SJCRH30 (cell line): ENCODE measurements at regions not wholly inside any gene's neighbourhood (a gene's known extent, or its start where the extent isn't known, plus 50 kb on each side); places are given as distances from the start of the nearest gene placed in this dataset.

Experiments used
- DNase-seq, 2 experiments: peaks; one replicate each; pipeline ENCODE4 v3.0.0-alpha.2; 2015 to 2020
- H3K27ac ChIP-seq: fragments of 250-450 bp; sonication (Bioruptor Pico); 2 replicates; pipeline ENCODE4 v1.5.1; 2020; ENCODE audit warnings: mild to moderate bottlenecking, moderate library complexity
- H3K27me3 ChIP-seq: fragments of 250-450 bp; sonication (Bioruptor Pico); 2 replicates; pipeline ENCODE4 v1.5.1; 2020; ENCODE audit warnings: mild to moderate bottlenecking, moderate library complexity
- H3K36me3 ChIP-seq: fragments of 250-450 bp; sonication (Bioruptor Pico); 2 replicates; pipeline ENCODE4 v1.5.1; 2020; ENCODE audit warnings: mild to moderate bottlenecking, moderate library complexity
- H3K4me1 ChIP-seq: fragments of 250-450 bp; sonication (Bioruptor Pico); 2 replicates; pipeline ENCODE4 v1.5.1; 2020; ENCODE audit warnings: mild to moderate bottlenecking, moderate library complexity
- H3K4me3 ChIP-seq: fragments of 250-450 bp; sonication (Bioruptor Pico); 2 replicates; pipeline ENCODE4 v1.5.1; 2020; ENCODE audit warnings: mild to moderate bottlenecking, moderate library complexity
- H3K9me3 ChIP-seq: fragments of 250-450 bp; sonication (Bioruptor Pico); replicated peaks from 2 replicates; pipeline ENCODE4 v1.5.1; 2020; ENCODE audit warnings: mild to moderate bottlenecking, moderate library complexity

DNA sequence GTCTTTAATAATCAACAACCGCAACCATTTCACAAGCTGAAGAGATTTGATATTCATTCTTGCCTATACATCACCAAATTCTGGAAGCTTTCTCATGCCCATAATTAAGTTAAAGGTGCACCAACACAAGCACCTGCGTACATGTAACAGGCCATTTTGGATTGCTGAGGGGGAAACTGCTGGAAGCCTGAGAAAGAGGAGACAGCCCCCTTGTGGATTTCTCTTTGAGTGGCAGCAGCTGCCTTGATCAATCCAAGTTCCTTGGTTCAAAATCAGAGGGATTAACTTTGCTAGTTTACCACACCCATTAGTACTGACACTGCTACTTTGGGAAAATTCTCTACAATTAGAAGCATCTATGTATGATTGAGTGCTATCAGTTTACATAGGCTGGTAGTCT lies 321.1 kb downstream of the NOVA1 start:
- Histone ChIP-seq H3K4me3 (no peak overlapping the region), H3K36me3 (no peaks in the 10 kb centered on the region), H3K9me3 (no peaks in the 10 kb centered on the region), H3K27ac (no peak overlapping the region), H3K27me3 (no peaks in the 10 kb centered on the region), H3K4me1 (peaks cover 2% of the 10 kb centered on the region; the same call in 1 of the 2 replicates)
- peak; percentile 7 to 45 for DNase-seq

DNA sequence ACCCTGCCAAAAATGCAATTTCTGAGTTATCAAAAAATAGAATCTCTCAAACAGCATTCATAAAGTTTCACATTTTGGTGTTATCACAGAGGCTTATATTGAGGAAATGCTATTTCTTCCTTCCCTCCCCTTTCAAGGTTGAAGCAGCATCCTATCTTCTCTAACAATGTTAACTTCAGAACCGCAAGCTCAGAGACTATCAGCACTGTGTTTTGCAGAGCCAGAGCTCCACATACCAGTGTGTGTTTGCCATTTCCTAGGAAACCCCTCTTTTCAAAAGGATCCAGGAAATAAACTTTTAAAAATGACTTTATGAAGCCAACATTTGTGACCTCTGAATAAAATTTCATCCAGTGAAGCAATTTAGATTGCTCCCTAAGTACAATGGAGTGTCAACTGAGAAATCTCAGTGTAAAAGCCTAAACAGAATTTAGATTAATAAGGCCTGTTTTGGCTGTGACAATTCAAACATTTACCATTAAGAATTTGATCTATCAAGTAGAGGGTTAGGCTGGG lies 332.6 kb downstream of the NOVA1 start:
- Histone ChIP-seq H3K9me3 (no peaks in the 10 kb centered on the region), H3K4me1 (no peaks in the 10 kb centered on the region), H3K36me3 (no peaks in the 10 kb centered on the region), H3K27ac (no peak overlapping the region), H3K27me3 (no peaks in the 10 kb centered on the region), H3K4me3 (no peak overlapping the region)
- no peak for DNase-seq

DNA sequence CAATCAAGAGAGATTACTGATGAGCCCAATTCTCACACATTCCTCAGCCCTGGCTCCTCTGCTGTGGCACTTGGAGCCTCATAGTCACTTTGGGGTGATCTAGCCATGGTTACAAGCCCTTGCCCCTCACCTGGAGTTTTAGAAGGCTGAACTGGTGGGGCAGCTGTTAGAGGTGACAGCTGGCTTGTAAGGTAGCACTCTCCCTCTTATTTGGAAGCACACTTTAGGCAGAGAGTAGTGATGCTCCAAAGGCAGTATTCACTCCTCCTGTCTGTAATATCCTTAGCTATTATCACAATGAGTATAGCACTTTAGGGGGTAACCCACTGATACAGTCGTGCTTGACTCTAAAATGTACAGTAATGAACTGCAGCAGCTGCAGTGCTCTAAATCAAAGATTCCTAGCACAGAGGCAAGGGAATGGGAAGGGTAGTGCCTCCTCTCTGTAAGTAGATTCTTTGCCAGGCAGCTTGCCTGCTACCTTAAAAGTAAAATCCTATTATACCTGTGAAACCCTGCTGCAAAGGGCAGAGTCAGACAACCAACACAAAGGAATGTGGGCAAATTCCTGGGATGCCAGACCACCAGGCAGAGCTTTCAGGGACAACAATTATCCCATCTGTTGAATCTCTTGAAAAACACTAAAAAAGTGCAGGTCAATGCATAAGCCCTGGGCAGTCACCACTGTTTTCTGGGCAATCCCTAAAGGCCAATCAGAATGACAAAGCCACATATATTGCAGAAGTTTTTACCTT lies 336.3 kb downstream of the NOVA1 start:
- Histone ChIP-seq H3K27ac (no peak overlapping the region), H3K36me3 (no peaks in the 10 kb centered on the region), H3K27me3 (no peaks in the 10 kb centered on the region), H3K4me1 (no peaks in the 10 kb centered on the region), H3K4me3 (no peak overlapping the region), H3K9me3 (no peaks in the 10 kb centered on the region)
- DNase-seq, result no peak

GRCh38 chr14:26255213-26255612 lies 342.6 kb downstream of the NOVA1 start:
- Histone ChIP-seq H3K27ac (no peak overlapping the region), H3K27me3 (no peaks in the 10 kb centered on the region), H3K4me3 (no peak overlapping the region), H3K9me3 (no peaks in the 10 kb centered on the region), H3K36me3 (no peaks in the 10 kb centered on the region), H3K4me1 (no peaks in the 10 kb centered on the region)
- peak in 1 of 2 experiments; percentile 7 for DNase-seq

- H3K4me3 ChIP-seq, result no peak overlapping the region
- no peaks in the 10 kb centered on the region for H3K27me3 ChIP-seq
- no peaks in the 10 kb centered on the region for H3K9me3 ChIP-seq
- no peak for DNase-seq
- H3K4me1 ChIP-seq, result no peaks in the 10 kb centered on the region
- H3K27ac ChIP-seq, result no peak overlapping the region
- no peaks in the 10 kb centered on the region for H3K36me3 ChIP-seq
Observed at GRCh38 chr14:26252176-26252575, 345.7 kb downstream of the NOVA1 start.

- DNase-seq, result no peak
- no peak overlapping the region for H3K4me3 ChIP-seq
Observed at GRCh38 chr14:26233118-26233517, 364.7 kb downstream of the NOVA1 start.

DNA sequence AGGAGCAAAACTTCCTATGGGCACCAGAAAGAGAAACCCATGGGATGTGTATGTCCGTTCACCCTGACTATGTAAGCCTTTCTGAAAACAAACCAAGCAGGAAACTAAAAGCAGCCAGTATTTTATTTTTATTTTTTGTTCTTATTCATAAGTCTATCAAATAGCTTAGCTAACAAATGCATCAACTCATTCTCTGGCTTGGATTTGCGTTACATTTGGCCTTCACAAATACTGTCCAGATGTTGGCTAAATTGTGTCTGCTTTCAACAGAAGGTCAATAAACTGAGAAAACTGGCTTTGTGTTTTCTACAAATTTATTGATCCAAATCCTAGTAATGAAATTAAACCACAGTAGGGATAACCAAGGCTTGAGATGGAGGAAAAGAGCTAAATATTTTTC lies 379.0 kb downstream of the NOVA1 start:
- H3K4me1 ChIP-seq, result no peaks in the 10 kb centered on the region
- no peaks in the 10 kb centered on the region for H3K9me3 ChIP-seq
- no peak overlapping the region for H3K27ac ChIP-seq
- H3K36me3 ChIP-seq, result no peaks in the 10 kb centered on the region
- DNase-seq, result no peak
- H3K4me3 ChIP-seq, result no peak overlapping the region
- H3K27me3 ChIP-seq, result peaks cover 3% of the 10 kb centered on the region; the same call in 1 of the 2 replicates

More at GRCh38 chr14:26233118-26233517, 364.7 kb downstream of the NOVA1 start:
- no peaks in the 10 kb centered on the region; the same call in 1 of the 2 replicates for H3K4me1 ChIP-seq
- H3K27ac ChIP-seq, result no peak overlapping the region
- H3K36me3 ChIP-seq, result no peaks in the 10 kb centered on the region
- no peaks in the 10 kb centered on the region for H3K27me3 ChIP-seq
- no peaks in the 10 kb centered on the region for H3K9me3 ChIP-seq

- DNase-seq, result no peak
- no peaks in the 10 kb centered on the region for H3K4me1 ChIP-seq
- H3K27ac ChIP-seq, result no peak overlapping the region
- no peak overlapping the region for H3K4me3 ChIP-seq
- H3K27me3 ChIP-seq, result peaks cover 3% of the 10 kb centered on the region; the same call in 1 of the 2 replicates
- no peaks in the 10 kb centered on the region for H3K9me3 ChIP-seq
- H3K36me3 ChIP-seq, result no peaks in the 10 kb centered on the region
Observed at GRCh38 chr14:26217778-26218177, 380.1 kb downstream of the NOVA1 start.

- no peak for DNase-seq
- Histone ChIP-seq H3K27ac (no peak overlapping the region), H3K9me3 (no peaks in the 10 kb centered on the region), H3K36me3 (no peaks in the 10 kb centered on the region), H3K4me3 (no peak overlapping the region), H3K4me1 (no peaks in the 10 kb centered on the region), H3K27me3 (peaks cover 3% of the 10 kb centered on the region; the same call in 1 of the 2 replicates)
Observed at GRCh38 chr14:26216786-26217185, 381.0 kb downstream of the NOVA1 start.

GRCh38 chr14:26213846-26214575 lies 383.8 kb downstream of the NOVA1 start:
- Histone ChIP-seq H3K27me3 (no peaks in the 10 kb centered on the region), H3K9me3 (no peaks in the 10 kb centered on the region), H3K27ac (no peak overlapping the region), H3K4me1 (no peaks in the 10 kb centered on the region), H3K4me3 (no peak overlapping the region), H3K36me3 (no peaks in the 10 kb centered on the region)
- no peak for DNase-seq

- no peak for DNase-seq
- Histone ChIP-seq H3K27ac (no peak overlapping the region), H3K9me3 (no peaks in the 10 kb centered on the region), H3K36me3 (no peaks in the 10 kb centered on the region), H3K4me3 (no peak overlapping the region), H3K27me3 (peaks cover 22% of the 10 kb centered on the region), H3K4me1 (no peaks in the 10 kb centered on the region)
Observed at GRCh38 chr14:26209699-26210098, 388.1 kb downstream of the NOVA1 start.

- Histone ChIP-seq H3K4me3 (no peak overlapping the region), H3K27ac (no peak overlapping the region), H3K9me3 (no peaks in the 10 kb centered on the region), H3K4me1 (no peaks in the 10 kb centered on the region), H3K36me3 (no peaks in the 10 kb centered on the region), H3K27me3 (peaks cover 27% of the 10 kb centered on the region)
- DNase-seq, result no peak
Observed at GRCh38 chr14:26206640-26207039, 391.2 kb downstream of the NOVA1 start.

GRCh38 chr14:26204728-26205479 lies 392.9 kb downstream of the NOVA1 start:
- Histone ChIP-seq H3K36me3 (no peaks in the 10 kb centered on the region), H3K27ac (no peak overlapping the region), H3K4me3 (no peak overlapping the region), H3K4me1 (no peaks in the 10 kb centered on the region), H3K9me3 (no peaks in the 10 kb centered on the region), H3K27me3 (peaks cover 30% of the 10 kb centered on the region)
- DNase-seq, result no peak

GRCh38 chr14:26204366-26204727 lies 393.5 kb downstream of the NOVA1 start:
- Histone ChIP-seq H3K36me3 (no peaks in the 10 kb centered on the region), H3K4me3 (no peak overlapping the region), H3K27me3 (peaks cover 30% of the 10 kb centered on the region), H3K27ac (no peak overlapping the region), H3K4me1 (no peaks in the 10 kb centered on the region), H3K9me3 (no peaks in the 10 kb centered on the region)
- DNase-seq, result no peak

DNA sequence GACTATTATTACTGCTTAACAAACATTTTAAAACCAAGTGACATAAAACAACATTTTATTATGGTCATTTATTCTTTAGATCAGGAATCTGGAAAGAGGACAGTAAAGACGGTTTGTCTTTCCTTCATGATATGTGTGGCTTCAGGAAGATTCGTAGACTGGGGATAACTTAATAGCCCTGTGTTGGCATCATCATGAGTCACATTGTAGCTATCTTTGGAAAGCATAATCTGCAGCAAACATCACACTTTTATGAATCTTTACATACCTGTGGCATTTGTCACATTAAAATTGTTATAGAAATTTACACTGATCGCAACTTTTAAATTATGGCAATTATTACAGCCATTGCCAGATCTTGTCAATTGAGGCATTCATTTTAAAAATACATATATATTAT lies 397.1 kb downstream of the NOVA1 start:
- Histone ChIP-seq H3K9me3 (no peaks in the 10 kb centered on the region), H3K4me1 (no peaks in the 10 kb centered on the region), H3K27ac (no peak overlapping the region), H3K36me3 (no peaks in the 10 kb centered on the region), H3K4me3 (no peak overlapping the region), H3K27me3 (peaks cover 26% of the 10 kb centered on the region)
- DNase-seq, result no peak
